K562 (cell line): ENCODE measurements at regions not wholly inside any gene's neighbourhood (a gene's known extent, or its start where the extent isn't known, plus 50 kb on each side); places are given as distances from the start of the nearest gene placed in this dataset.

Experiments used
- ATAC-seq: fragments of 200-7000 bp; cut with Tn5 transposase; 3 replicates; pipeline ENCODE4 v1.9.1; 2020; ENCODE audit warnings: moderate library complexity
- BruUV-seq: library from RNA; stranded (reverse); fragments of 400-500 nt; replicated peaks from 2 replicates; lab custom pipeline; 2021; lab: Mats Ljungman, UMichigan
- CTCF ChIA-PET: fragments of 300-600 bp; formaldehyde crosslinking; extraction: SDS; loops from one replicate; lab custom pipeline; 2021; ENCODE audit warnings: low intra/inter-chr PET ratio; lab: Yijun Ruan, JAX
- POLR2A ChIA-PET: fragments of 300-600, 350-650 bp; sonication (Branson Sonifier 250); formaldehyde crosslinking; extraction: SDS; loops from one replicate; lab custom pipeline; 2021; ENCODE audit warnings: antibody characterized with exemption, inconsistent platforms; lab: Yijun Ruan, JAX
- DNase-seq, 4 experiments: peaks; one replicate each; pipeline versions ENCODE4 v3.0.0 to v3.0.0-alpha.2; 2011 to 2018; ENCODE audit warnings: low spot score in 3 of 4, mixed read lengths in 3 of 4; ENCODE audit errors: extremely low read depth in 1 of 4
- FAIRE-seq: peaks from 2 replicates; lab custom pipeline; 2011; peaks lifted over from hg19 to GRCh38; lab: Jason Lieb, UNC
- H2AFZ ChIP-seq: 2 replicates; pipeline ENCODE4 v1.6.0; 2011; ENCODE audit warnings: low read depth, low read length, control low read depth, inconsistent platforms
- H3K27ac ChIP-seq: fragments of 200-600 bp; 3 replicates; pipeline ENCODE4 v1.8.0; 2011; ENCODE audit warnings: low read depth, mild to moderate bottlenecking, control low read depth, inconsistent platforms, low read length, moderate library complexity, mixed read lengths; ENCODE audit errors: extremely low read depth
- H3K27me3 ChIP-seq, 2 experiments: fragments of 300-600 bp in 1 of 2; 2 replicates in 1 of 2; 3 replicates in 1 of 2; pipeline versions ENCODE4 v1.6.0 to v1.8.0; 2011; ENCODE audit warnings: inconsistent platforms in 2 of 2, low read length in 2 of 2, mild to moderate bottlenecking in 1 of 2, mixed read lengths in 1 of 2, moderate library complexity in 1 of 2; ENCODE audit not compliant: control insufficient read depth in 2 of 2, insufficient read depth in 2 of 2
- H3K36me3 ChIP-seq: fragments of 300-600 bp; 3 replicates; pipeline ENCODE4 v1.8.0; 2011; ENCODE audit warnings: mild to moderate bottlenecking, low read length, inconsistent platforms; ENCODE audit not compliant: control insufficient read depth, insufficient read depth
- H3K4me1 ChIP-seq, 2 experiments: fragments of 200-600 bp in 1 of 2; replicated peaks in 1 of 2; 2 replicates in 1 of 2; 3 replicates in 1 of 2; pipeline versions ENCODE4 v1.5.1 to v1.8.0; 2011; ENCODE audit warnings: inconsistent platforms in 2 of 2, low read length in 2 of 2, mild to moderate bottlenecking in 1 of 2, mixed read lengths in 1 of 2, moderate library complexity in 1 of 2; ENCODE audit not compliant: control insufficient read depth in 2 of 2, insufficient read depth in 2 of 2
- H3K4me2 ChIP-seq: 2 replicates; pipeline ENCODE4 v1.6.1; 2011; ENCODE audit warnings: low read length, control low read depth, inconsistent platforms, mixed read lengths; ENCODE audit not compliant: insufficient read depth
- H3K4me3 ChIP-seq: fragments of 200-600 bp; sonication (generic), shearing (Covaris generic); 2 replicates; pipeline ENCODE4 v1.5.1; 2016; ENCODE audit warnings: control low read depth, inconsistent platforms
- H3K79me2 ChIP-seq: fragments of 200-600 bp; 3 replicates; pipeline ENCODE4 v1.8.0; 2011; ENCODE audit warnings: low read length, inconsistent platforms; ENCODE audit not compliant: control insufficient read depth, insufficient read depth
- H3K9ac ChIP-seq, 2 experiments: 2 replicates each; pipeline versions ENCODE4 v1.6.0 to v1.6.1; 2011; ENCODE audit warnings: low read depth in 2 of 2, low read length in 2 of 2, control low read depth in 1 of 2, inconsistent platforms in 1 of 2, mild to moderate bottlenecking in 1 of 2, mixed read lengths in 1 of 2; ENCODE audit not compliant: insufficient read depth in 1 of 2
- H3K9me1 ChIP-seq: one replicate; pipeline ENCODE4 v1.6.0; 2011; ENCODE audit warnings: inconsistent platforms, mild to moderate bottlenecking, low read length, moderate library complexity; ENCODE audit not compliant: control insufficient read depth, insufficient read depth
- H3K9me3 ChIP-seq: replicated peaks from 2 replicates; pipeline ENCODE4 v1.5.1; 2011; ENCODE audit warnings: low read depth, low read length, inconsistent platforms; ENCODE audit not compliant: control insufficient read depth, insufficient read depth
- H4K20me1 ChIP-seq: replicated peaks from 2 replicates; pipeline ENCODE4 v1.6.1; 2011; ENCODE audit warnings: low read length, inconsistent platforms, mixed read lengths; ENCODE audit not compliant: control insufficient read depth, insufficient read depth
- C11orf30 ChIP-seq: fragments of 450-650 bp; IDR thresholded peaks from 2 replicates; pipeline ENCODE4 v1.6.1; 2016; ENCODE audit warnings: low read depth, mild to moderate bottlenecking
- CBX1 ChIP-seq: sonication (generic); IDR thresholded peaks from 2 replicates; pipeline ENCODE4 v1.6.1; 2016; ENCODE audit warnings: antibody characterized with exemption, low read depth, mild to moderate bottlenecking
- GABPA ChIP-seq: fragments of 200-800 bp; sonication (Bioruptor generic); conservative IDR thresholded peaks from 2 replicates; pipeline ENCODE4 v1.6.1; 2016; ENCODE audit warnings: low read depth, missing genetic modification characterization, missing compliant biosample characterization
- MAFF ChIP-seq: IDR thresholded peaks from 2 replicates; pipeline ENCODE4 v1.6.1; 2012; ENCODE audit warnings: low read length, improper control_type of control experiment
- MAFG ChIP-seq: fragments of 450-650 bp; conservative IDR thresholded peaks from 2 replicates; pipeline ENCODE4 v1.6.1; 2016; ENCODE audit warnings: missing genetic modification characterization, missing compliant biosample characterization
- MAFK ChIP-seq: IDR thresholded peaks from 2 replicates; pipeline ENCODE4 v1.6.1; 2011; ENCODE audit warnings: low read length, improper control_type of control experiment
- NCOA4 ChIP-seq: fragments of 450-650 bp; IDR thresholded peaks from 2 replicates; pipeline ENCODE4 v1.6.1; 2018; ENCODE audit warnings: mild to moderate bottlenecking; ENCODE audit not compliant: partially characterized antibody
- ZNF316 ChIP-seq: fragments of 450-650 bp; IDR thresholded peaks from 2 replicates; pipeline ENCODE4 v1.6.1; 2016
- WGBS: fragments of 100-300 bp; shearing (Covaris generic); methylation state at CpG from one replicate; pipeline ENCODE4 v1.1.6; 2016; ENCODE audit warnings: low coverage, mixed read lengths; ENCODE audit not compliant: insufficient coverage; ENCODE audit errors: missing lambda C conversion rate; 5-methylcytosine and 5-hydroxymethylcytosine counted together
- in situ Hi-C: fragments of 300-500 bp; cut with MboI; formaldehyde crosslinking; loops from 4 replicates; pipeline ENCODE4 v1.15.0; 2018; ENCODE audit warnings: inconsistent platforms, mixed read lengths
- intact Hi-C: fragments of 100-400 bp; cut with micrococcal nuclease; formaldehyde crosslinking; loops from 2 replicates; pipeline ENCODE4 v1.14.2; 2022

GRCh38 chr16:17691106-17691898, 220.5 kb upstream of the XYLT1 start:
- intact Hi-C loops: no loop called here
- no peak for ATAC-seq
- ChIA-PET POLR2A (interaction anchor here (0.9 kb wide), 1 partner anchor 43 kb away, joined by 3 read pairs; no protein-coding TSS in a partner anchor), CTCF (no interaction called here)
- no peak for TF ChIP-seq GABPA
- peak; percentile 67 for TF ChIP-seq MAFK
- TF ChIP-seq NCOA4: no peak
- TF ChIP-seq CBX1: no peak
- peak; percentile 76 for TF ChIP-seq ZNF316
- peak; percentile 62 for TF ChIP-seq C11orf30
- TF ChIP-seq MAFG: peak; percentile 65
- TF ChIP-seq MAFF: peak; percentile 74
- H3K4me1 ChIP-seq: no peaks in the 10 kb centered on the region
- no peak overlapping the region for H2AFZ ChIP-seq
- no peaks in the 10 kb centered on the region for H3K79me2 ChIP-seq
- H3K4me3 ChIP-seq: no peak overlapping the region
- H3K27ac ChIP-seq: no peak overlapping the region
- no peak overlapping the region for H3K9ac ChIP-seq
- peaks cover 0 to 2% of the 10 kb centered on the region in 2 experiments; a peak in 1 of 5 replicates for H3K27me3 ChIP-seq
- H4K20me1 ChIP-seq: no peaks in the 10 kb centered on the region
- H3K9me3 ChIP-seq: no peaks in the 10 kb centered on the region
- H3K36me3 ChIP-seq: no peaks in the 10 kb centered on the region
- no peak for FAIRE-seq
- under 1% methylated on average over 7 of the region's 7 CpGs for WGBS
- no peak overlapping the region for H3K4me2 ChIP-seq
- no peak for DNase-seq
- BruUV-seq: no TSS peak
- in situ Hi-C loops: no loop called here
- H3K9me1 ChIP-seq: no peaks in the 10 kb centered on the region
